Trophoblast cell (in vitro differentiated cells and primary cell): ENCODE measurements at regions not wholly inside any gene's neighbourhood (a gene's known extent, or its start where the extent isn't known, plus 50 kb on each side); places are given as distances from the start of the nearest gene placed in this dataset.

ENCODE experiments used
- DNase-seq, 2 donors: peaks; one replicate each; pipeline ENCODE4 v3.0.0-alpha.2; 2016
- H2AFZ ChIP-seq: 2 replicates; pipeline ENCODE4 v1.6.1; 2013; ENCODE audit warnings: low read length, moderate library complexity, mild to moderate bottlenecking; ENCODE audit not compliant: insufficient read depth, poor library complexity
- H2AK5ac ChIP-seq: 2 replicates; pipeline ENCODE4 v1.6.1; 2013; ENCODE audit warnings: mild to moderate bottlenecking, low read length
- H2BK120ac ChIP-seq: 2 replicates; pipeline ENCODE4 v1.6.1; 2013; ENCODE audit warnings: low read length, mild to moderate bottlenecking, moderate library complexity; ENCODE audit not compliant: insufficient read depth, poor library complexity
- H2BK12ac ChIP-seq: 2 replicates; pipeline ENCODE4 v1.6.1; 2013; ENCODE audit warnings: mild to moderate bottlenecking, low read length, moderate library complexity
- H2BK5ac ChIP-seq: 2 replicates; pipeline ENCODE4 v1.6.1; 2013; ENCODE audit warnings: low read length, low read depth, moderate library complexity, mild to moderate bottlenecking; ENCODE audit not compliant: poor library complexity
- H3K14ac ChIP-seq: 2 replicates; pipeline ENCODE4 v1.6.1; 2013; ENCODE audit warnings: mild to moderate bottlenecking, low read length
- H3K18ac ChIP-seq: 2 replicates; pipeline ENCODE4 v1.6.1; 2013; ENCODE audit warnings: mild to moderate bottlenecking, low read length
- H3K23ac ChIP-seq: 2 replicates; pipeline ENCODE4 v1.6.1; 2013; ENCODE audit warnings: low read length
- H3K27ac ChIP-seq: 2 replicates; pipeline ENCODE4 v1.5.1; 2013; ENCODE audit warnings: low read depth, mild to moderate bottlenecking, inconsistent platforms, low read length, moderate library complexity
- H3K27me3 ChIP-seq: 2 replicates; pipeline ENCODE4 v1.6.1; 2013; ENCODE audit warnings: inconsistent platforms, mild to moderate bottlenecking, low read length, moderate library complexity; ENCODE audit not compliant: insufficient read depth
- H3K36me3 ChIP-seq, 2 experiments: 1 replicate in 1 of 2; 2 replicates in 1 of 2; pipeline ENCODE4 v1.6.1; 2013; ENCODE audit warnings: low read length in 2 of 2, mild to moderate bottlenecking in 2 of 2, moderate library complexity in 1 of 2; ENCODE audit not compliant: insufficient read depth in 2 of 2, control insufficient read depth in 1 of 2
- H3K4ac ChIP-seq: 2 replicates; pipeline ENCODE4 v1.6.1; 2013; ENCODE audit warnings: low read depth, mild to moderate bottlenecking, low read length, moderate library complexity
- H3K4me1 ChIP-seq, 2 experiments: 1 replicate in 1 of 2; 2 replicates in 1 of 2; pipeline ENCODE4 v1.6.1; 2013; ENCODE audit warnings: low read length in 2 of 2, mild to moderate bottlenecking in 2 of 2, moderate library complexity in 1 of 2; ENCODE audit not compliant: insufficient read depth in 2 of 2, control insufficient read depth in 1 of 2
- H3K4me2 ChIP-seq: 2 replicates; pipeline ENCODE4 v1.6.1; 2013; ENCODE audit warnings: inconsistent platforms, mild to moderate bottlenecking, low read length, moderate library complexity
- H3K4me3 ChIP-seq: 2 replicates; pipeline ENCODE4 v1.5.1; 2013; ENCODE audit warnings: mild to moderate bottlenecking, low read depth, low read length, inconsistent platforms
- H3K79me1 ChIP-seq: one replicate; pipeline ENCODE4 v1.6.1; 2013; ENCODE audit warnings: low read length
- H3K79me2 ChIP-seq: 2 replicates; pipeline ENCODE4 v1.6.1; 2013; ENCODE audit warnings: low read length, mild to moderate bottlenecking; ENCODE audit not compliant: control insufficient read depth, insufficient read depth, poor library complexity
- H3K9ac ChIP-seq: 2 replicates; pipeline ENCODE4 v1.6.1; 2013; ENCODE audit warnings: mild to moderate bottlenecking, low read length
- H3K9me3 ChIP-seq: 2 replicates; pipeline ENCODE4 v1.6.1; 2013; ENCODE audit warnings: low read depth, mild to moderate bottlenecking, control low read depth, inconsistent platforms, low read length; ENCODE audit not compliant: insufficient read depth
- H4K12ac ChIP-seq: 2 replicates; pipeline ENCODE4 v1.6.1; 2013; ENCODE audit warnings: low read depth, mild to moderate bottlenecking, low read length, moderate library complexity
- H4K8ac ChIP-seq: 2 replicates; pipeline ENCODE4 v1.6.1; 2013; ENCODE audit warnings: low read depth, mild to moderate bottlenecking, low read length, moderate library complexity
- H4K91ac ChIP-seq: one replicate; pipeline ENCODE4 v1.6.1; 2013; ENCODE audit warnings: low read depth, mild to moderate bottlenecking, low read length, moderate library complexity
- WGBS: extraction: QIAGEN DNeasy Blood & Tissue Kit; methylation state at CpG from one replicate; pipeline ENCODE4 v1.1.7; 2013; ENCODE audit warnings: missing lambda C conversion rate; ENCODE audit not compliant: insufficient read length, insufficient coverage; ENCODE audit errors: extremely low coverage; 5-methylcytosine and 5-hydroxymethylcytosine counted together

DNA sequence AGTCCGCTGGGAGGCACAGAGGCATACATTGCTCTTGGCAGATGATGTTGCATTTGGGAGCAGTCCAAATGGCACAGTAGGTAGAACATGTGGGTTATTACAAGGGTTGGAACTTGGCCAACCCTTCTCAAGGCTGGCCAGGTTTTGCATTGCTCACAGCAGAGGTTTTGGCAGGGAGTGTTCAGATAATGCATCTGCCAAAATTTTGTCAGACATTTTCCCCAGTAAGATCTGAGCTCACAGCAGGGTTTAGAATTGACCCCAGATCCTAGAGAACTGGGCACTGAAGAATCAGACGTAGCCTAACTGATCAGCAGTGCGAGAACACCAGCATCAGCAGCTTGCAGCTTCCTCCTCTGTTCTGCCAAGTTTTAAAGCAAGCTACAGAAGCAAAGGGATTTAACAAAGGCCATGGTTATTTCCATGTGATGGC lies 468.8 kb upstream of the KIF2B start:
- no peak overlapping the region for H2BK5ac ChIP-seq
- no peak overlapping the region for H3K18ac ChIP-seq
- no peaks in the 10 kb centered on the region for H3K27me3 ChIP-seq
- no CpG with 5 or more reads among the region's 3 CpGs for WGBS
- H2AFZ ChIP-seq, result no peak overlapping the region
- H3K4me1 ChIP-seq, result no peaks in the 10 kb centered on the region
- no peak overlapping the region for H3K23ac ChIP-seq
- no peak overlapping the region for H3K4ac ChIP-seq
- no peak overlapping the region for H4K8ac ChIP-seq
- no peak overlapping the region for H2BK12ac ChIP-seq
- DNase-seq, result no peak
- no peaks in the 10 kb centered on the region for H3K79me2 ChIP-seq
- H4K12ac ChIP-seq, result no peak overlapping the region
- no peak overlapping the region for H3K27ac ChIP-seq
- no peak overlapping the region for H3K14ac ChIP-seq
- H3K36me3 ChIP-seq, result no peaks in the 10 kb centered on the region
- no peak overlapping the region for H3K4me2 ChIP-seq
- no peak overlapping the region for H3K4me3 ChIP-seq
- H2BK120ac ChIP-seq, result no peak overlapping the region
- no peak overlapping the region for H3K9ac ChIP-seq
- no peak overlapping the region for H2AK5ac ChIP-seq
- H4K91ac ChIP-seq, result no peak overlapping the region
- no peaks in the 10 kb centered on the region for H3K79me1 ChIP-seq
- H3K9me3 ChIP-seq, result no peaks in the 10 kb centered on the region

DNA sequence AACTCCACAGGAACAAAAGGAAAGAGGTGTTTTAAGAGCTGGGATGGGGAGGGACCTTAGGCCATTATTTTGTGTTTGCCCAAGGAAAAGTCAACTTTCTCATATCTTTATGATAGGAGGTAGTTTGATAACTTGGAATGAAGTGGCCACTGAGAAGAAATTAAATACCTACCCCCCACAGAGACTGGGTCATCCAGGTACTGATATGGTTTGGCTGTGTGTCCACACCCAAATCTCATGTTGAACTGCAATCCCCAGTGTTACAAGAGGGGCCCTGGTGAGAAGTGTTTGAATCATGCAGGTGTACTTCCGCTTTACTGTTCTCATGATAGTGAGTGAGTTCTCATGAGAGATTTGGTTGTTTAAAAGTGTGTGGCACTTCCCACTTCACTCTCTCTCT lies 477.9 kb upstream of the KIF2B start:
- no peak overlapping the region for H4K91ac ChIP-seq
- no peak overlapping the region for H2BK12ac ChIP-seq
- no peak overlapping the region for H2BK5ac ChIP-seq
- no peaks in the 10 kb centered on the region for H3K36me3 ChIP-seq
- H4K8ac ChIP-seq, result no peak overlapping the region
- H3K4me3 ChIP-seq, result no peak overlapping the region
- H3K79me1 ChIP-seq, result no peaks in the 10 kb centered on the region
- peaks cover 2% of the 10 kb centered on the region for H3K9me3 ChIP-seq
- no peak overlapping the region for H3K4me2 ChIP-seq
- no peak overlapping the region for H3K27ac ChIP-seq
- H2AFZ ChIP-seq, result no peak overlapping the region
- H3K4me1 ChIP-seq, result no peaks in the 10 kb centered on the region
- no peak overlapping the region for H3K14ac ChIP-seq
- H3K18ac ChIP-seq, result no peak overlapping the region
- no peak overlapping the region for H3K4ac ChIP-seq
- no CpG with 5 or more reads among the region's 1 CpG for WGBS
- H4K12ac ChIP-seq, result no peak overlapping the region
- no peaks in the 10 kb centered on the region for H3K27me3 ChIP-seq
- H3K79me2 ChIP-seq, result no peaks in the 10 kb centered on the region
- no peak for DNase-seq
- H2AK5ac ChIP-seq, result no peak overlapping the region
- H3K23ac ChIP-seq, result no peak overlapping the region
- H3K9ac ChIP-seq, result no peak overlapping the region
- no peak overlapping the region for H2BK120ac ChIP-seq

DNA sequence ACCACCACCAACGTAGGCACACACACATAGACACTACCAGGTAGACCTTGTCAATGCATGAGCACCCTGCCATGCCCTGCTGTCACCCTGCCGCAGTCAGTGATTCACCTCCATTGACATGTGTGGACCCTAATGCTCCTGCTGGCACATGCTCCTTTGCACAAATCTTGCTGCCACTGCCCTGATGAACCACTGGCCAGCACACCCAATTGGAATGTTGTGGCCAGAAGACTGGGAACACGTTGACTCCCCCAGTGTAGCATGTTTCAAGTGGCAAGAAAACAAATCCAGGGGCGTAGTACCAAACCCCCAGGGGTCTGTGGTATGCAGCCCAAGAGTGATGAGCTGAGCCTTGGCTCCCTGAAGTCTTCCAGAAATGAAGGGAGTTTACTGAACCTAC lies 486.4 kb upstream of the KIF2B start:
- Histone ChIP-seq H2AFZ (no peak overlapping the region), H3K14ac (no peak overlapping the region), H3K79me1 (no peaks in the 10 kb centered on the region), H3K27ac (no peak overlapping the region), H3K4me1 (no peaks in the 10 kb centered on the region), H3K9ac (no peak overlapping the region), H3K4me2 (no peak overlapping the region), H3K4me3 (no peak overlapping the region), H4K8ac (no peak overlapping the region), H2BK12ac (no peak overlapping the region), H3K4ac (no peak overlapping the region), H3K79me2 (no peaks in the 10 kb centered on the region), H2BK5ac (no peak overlapping the region), H4K91ac (no peak overlapping the region), H3K23ac (no peak overlapping the region), H4K12ac (no peak overlapping the region), H2AK5ac (no peak overlapping the region), H2BK120ac (no peak overlapping the region), H3K27me3 (no peaks in the 10 kb centered on the region), H3K36me3 (no peaks in the 10 kb centered on the region), H3K9me3 (peaks cover 5% of the 10 kb centered on the region), H3K18ac (no peak overlapping the region)
- DNase-seq, result no peak
- WGBS, result no CpG with 5 or more reads among the region's 4 CpGs

DNA sequence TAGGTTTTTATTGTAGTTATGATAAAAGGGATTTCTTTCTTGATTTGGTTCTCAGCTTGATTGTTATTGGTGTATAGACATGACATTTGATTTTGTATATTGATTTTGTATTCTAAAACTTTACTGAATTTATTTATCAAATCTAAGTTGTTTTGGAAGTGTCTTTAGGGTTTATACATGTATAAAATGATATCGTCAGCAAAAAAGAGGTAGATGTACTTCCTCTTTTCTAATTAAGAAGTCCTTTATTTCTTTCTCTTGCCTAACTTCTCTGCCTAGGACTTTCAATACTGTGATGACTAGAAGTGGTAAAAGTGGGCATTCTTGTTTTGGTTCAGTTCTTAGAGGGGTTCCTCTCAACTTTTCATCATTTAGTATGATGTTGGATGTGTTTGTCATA lies 487.3 kb upstream of the KIF2B start:
- no peak overlapping the region for H3K27ac ChIP-seq
- no peak overlapping the region for H2AFZ ChIP-seq
- H3K18ac ChIP-seq, result no peak overlapping the region
- H4K8ac ChIP-seq, result no peak overlapping the region
- H3K23ac ChIP-seq, result no peak overlapping the region
- H3K4ac ChIP-seq, result no peak overlapping the region
- no peaks in the 10 kb centered on the region for H3K79me1 ChIP-seq
- H2BK12ac ChIP-seq, result no peak overlapping the region
- no peak overlapping the region for H2BK120ac ChIP-seq
- WGBS, result no CpG with 5 or more reads among the region's 1 CpG
- no peaks in the 10 kb centered on the region for H3K79me2 ChIP-seq
- H3K4me3 ChIP-seq, result no peak overlapping the region
- H2AK5ac ChIP-seq, result no peak overlapping the region
- H4K12ac ChIP-seq, result no peak overlapping the region
- no peaks in the 10 kb centered on the region for H3K4me1 ChIP-seq
- no peak for DNase-seq
- no peak overlapping the region for H2BK5ac ChIP-seq
- H3K9ac ChIP-seq, result no peak overlapping the region
- peaks cover 5% of the 10 kb centered on the region for H3K9me3 ChIP-seq
- no peak overlapping the region for H3K14ac ChIP-seq
- H3K4me2 ChIP-seq, result no peak overlapping the region
- H3K36me3 ChIP-seq, result no peaks in the 10 kb centered on the region
- H3K27me3 ChIP-seq, result no peaks in the 10 kb centered on the region
- H4K91ac ChIP-seq, result no peak overlapping the region
